IMR-90 (cell line): ENCODE measurements at regions not wholly inside any gene's neighbourhood (a gene's known extent, or its start where the extent isn't known, plus 50 kb on each side); places are given as distances from the start of the nearest gene placed in this dataset.

Experiments
- ATAC-seq: fragments of 200-7000 bp; cut with Tn5 transposase; 2 replicates; pipeline ENCODE4 v1.9.1; 2020; ENCODE audit warnings: low read depth, mild to moderate bottlenecking, moderate library complexity
- BruUV-seq: library from RNA; stranded (reverse); fragments of 400-500 nt; replicated peaks from 2 replicates; lab custom pipeline; 2021; lab: Mats Ljungman, UMichigan
- CTCF ChIA-PET: fragments of 300-600 bp; formaldehyde crosslinking; extraction: SDS; loops from one replicate; lab custom pipeline; 2021; ENCODE audit warnings: antibody characterized with exemption; lab: Yijun Ruan, JAX
- POLR2A ChIA-PET: fragments of 300-600 bp; sonication (Branson Sonifier 250); formaldehyde crosslinking; loops from one replicate; lab custom pipeline; 2022; ENCODE audit warnings: antibody characterized with exemption; ENCODE audit not compliant: unreplicated experiment; lab: Charles Lee
- DNase-seq: peaks from one replicate; pipeline ENCODE4 v3.0.0; 2013
- H2AFZ ChIP-seq: replicated peaks from 2 replicates; pipeline ENCODE3; 2013; ENCODE audit warnings: low read length, mild to moderate bottlenecking; ENCODE audit not compliant: poor library complexity
- H2AK5ac ChIP-seq: 2 replicates; pipeline ENCODE4 v1.6.1; 2013; ENCODE audit warnings: low read depth, low read length, inconsistent platforms
- H2AK9ac ChIP-seq: replicated peaks from 2 replicates; pipeline ENCODE3; 2013; ENCODE audit warnings: mild to moderate bottlenecking, low read depth, low read length, moderate library complexity; ENCODE audit not compliant: poor library complexity
- H2BK120ac ChIP-seq: 2 replicates; pipeline ENCODE4 v1.6.1; 2013; ENCODE audit warnings: low read depth, low read length, inconsistent platforms
- H2BK15ac ChIP-seq: 3 replicates; pipeline ENCODE4 v1.6.1; 2013; ENCODE audit warnings: low read depth, low read length, inconsistent platforms
- H2BK20ac ChIP-seq: 2 replicates; pipeline ENCODE4 v1.6.1; 2013; ENCODE audit warnings: low read depth, mild to moderate bottlenecking, inconsistent platforms, low read length, moderate library complexity
- H2BK5ac ChIP-seq: 2 replicates; pipeline ENCODE4 v1.6.1; 2013; ENCODE audit warnings: mild to moderate bottlenecking, low read depth, low read length, inconsistent platforms; ENCODE audit not compliant: poor library complexity, severe bottlenecking
- H3K14ac ChIP-seq: replicated peaks from 2 replicates; pipeline ENCODE4 v1.6.1; 2013; ENCODE audit warnings: low read depth, low read length, inconsistent platforms
- H3K18ac ChIP-seq: 2 replicates; pipeline ENCODE4 v1.6.1; 2013; ENCODE audit warnings: low read depth, low read length, control low read depth
- H3K23ac ChIP-seq: 2 replicates; pipeline ENCODE4 v1.6.1; 2013; ENCODE audit warnings: low read depth, low read length, inconsistent platforms
- H3K27ac ChIP-seq: 2 replicates; pipeline ENCODE4 v1.5.1; 2013; ENCODE audit warnings: mild to moderate bottlenecking, control low read depth, low read length; ENCODE audit not compliant: insufficient read depth
- H3K27me3 ChIP-seq: 2 replicates; pipeline ENCODE4 v1.6.1; 2013; ENCODE audit warnings: low read length; ENCODE audit not compliant: control insufficient read depth, insufficient read depth
- H3K36me3 ChIP-seq: 2 replicates; pipeline ENCODE4 v1.6.1; 2013; ENCODE audit warnings: low read length, mixed read lengths; ENCODE audit not compliant: control insufficient read depth, insufficient read depth
- H3K4ac ChIP-seq: 2 replicates; pipeline ENCODE4 v1.6.1; 2013; ENCODE audit warnings: low read depth, low read length, inconsistent platforms
- H3K4me1 ChIP-seq: 2 replicates; pipeline ENCODE4 v1.6.1; 2013; ENCODE audit warnings: low read length, mixed read lengths; ENCODE audit not compliant: control insufficient read depth, insufficient read depth
- H3K4me2 ChIP-seq: 2 replicates; pipeline ENCODE4 v1.6.1; 2013; ENCODE audit warnings: low read depth, mild to moderate bottlenecking, control low read depth, low read length, moderate library complexity
- H3K4me3 ChIP-seq: 2 replicates; pipeline ENCODE4 v1.5.1; 2013; ENCODE audit warnings: low read depth, mild to moderate bottlenecking, control low read depth, low read length, moderate library complexity; ENCODE audit not compliant: insufficient read depth
- H3K56ac ChIP-seq: 2 replicates; pipeline ENCODE4 v1.6.1; 2013; ENCODE audit warnings: low read length, inconsistent platforms; ENCODE audit not compliant: insufficient read depth; ENCODE audit errors: extremely low read depth
- H3K79me1 ChIP-seq, 2 experiments: 2 replicates each; pipeline ENCODE4 v1.6.1; 2013; ENCODE audit warnings: low read length in 2 of 2, inconsistent platforms in 1 of 2, low read depth in 1 of 2
- H3K9ac ChIP-seq: 2 replicates; pipeline ENCODE4 v1.6.1; 2013; ENCODE audit warnings: low read depth, low read length, control low read depth
- H3K9me1 ChIP-seq: 2 replicates; pipeline ENCODE4 v1.6.1; 2013; ENCODE audit warnings: low read length, inconsistent platforms; ENCODE audit not compliant: insufficient read depth
- H3K9me3 ChIP-seq: 2 replicates; pipeline ENCODE4 v1.6.1; 2013; ENCODE audit warnings: low read length; ENCODE audit not compliant: control insufficient read depth, insufficient read depth
- H4K20me1 ChIP-seq: 2 replicates; pipeline ENCODE4 v1.6.1; 2013; ENCODE audit warnings: low read length, inconsistent platforms; ENCODE audit not compliant: insufficient read depth
- H4K5ac ChIP-seq: 2 replicates; pipeline ENCODE4 v1.6.1; 2013; ENCODE audit warnings: mild to moderate bottlenecking, low read depth, low read length, control low read depth
- H4K8ac ChIP-seq, 2 experiments: 2 replicates each; pipeline ENCODE4 v1.6.1; 2013; ENCODE audit warnings: low read depth in 2 of 2, low read length in 2 of 2, control low read depth in 1 of 2, inconsistent platforms in 1 of 2
- H4K91ac ChIP-seq: 2 replicates; pipeline ENCODE4 v1.6.1; 2013; ENCODE audit warnings: low read depth, low read length, inconsistent platforms; ENCODE audit not compliant: insufficient read depth
- MAZ ChIP-seq: IDR thresholded peaks from 2 replicates; pipeline ENCODE4 v1.6.1; 2012; ENCODE audit warnings: low read depth, mild to moderate bottlenecking, low read length, improper control_type of control experiment, moderate library complexity, borderline replicate concordance
- WGBS, 2 experiments: methylation state at CpG; one replicate each; pipeline versions ENCODE4 v1.1.5 to v1.1.7; 2013; ENCODE audit warnings: missing lambda C conversion rate in 2 of 2; ENCODE audit not compliant: insufficient read length in 1 of 2; ENCODE audit errors: extremely low coverage in 2 of 2; 5-methylcytosine and 5-hydroxymethylcytosine counted together
- dilution Hi-C: fragments of 300-500 bp; cut with HindIII; formaldehyde crosslinking; loops from one replicate; pipeline ENCODE4 v1.14.3; 2018; ENCODE audit warnings: low sequenced_read_pairs; ENCODE audit not compliant: unreplicated experiment
- in situ Hi-C: fragments of 300-500 bp; cut with MboI; formaldehyde crosslinking; loops from 3 replicates; pipeline ENCODE4 v1.14.3; 2019; ENCODE audit warnings: low sequenced_read_pairs, inconsistent platforms, mixed read lengths
- intact Hi-C: fragments of 100-400 bp; cut with micrococcal nuclease; formaldehyde crosslinking; loops from 2 replicates; pipeline ENCODE4 v1.10.0; 2022

GRCh38 chr11:25691959-25692358 is 640.0 kb upstream of the ANO3 start:
- H3K9ac ChIP-seq, result no peak overlapping the region
- ATAC-seq, result no peak
- TF ChIP-seq MAZ, result no peak
- in situ Hi-C loops (no loop called here), dilution Hi-C loops (no loop called here), intact Hi-C loops (no loop called here)
- H2AK5ac ChIP-seq, result no peak overlapping the region
- no peak overlapping the region for H3K18ac ChIP-seq
- no peak overlapping the region for H2BK20ac ChIP-seq
- H2BK15ac ChIP-seq, result no peak overlapping the region
- H3K56ac ChIP-seq, result no peak overlapping the region
- H4K20me1 ChIP-seq, result no peaks in the 10 kb centered on the region
- no peak overlapping the region for H3K23ac ChIP-seq
- H3K79me1 ChIP-seq, result no peaks in the 10 kb centered on the region
- H2BK120ac ChIP-seq, result no peak overlapping the region
- H2BK5ac ChIP-seq, result no peak overlapping the region
- BruUV-seq, result no TSS peak
- H3K4me2 ChIP-seq, result no peak overlapping the region
- H4K8ac ChIP-seq, result no peak overlapping the region
- ChIA-PET POLR2A (no interaction called here), CTCF (no interaction called here)
- H3K27me3 ChIP-seq, result no peaks in the 10 kb centered on the region
- no peak overlapping the region for H4K91ac ChIP-seq
- no peaks in the 10 kb centered on the region for H3K36me3 ChIP-seq
- no peak overlapping the region for H3K4me3 ChIP-seq
- H3K9me1 ChIP-seq, result no peaks in the 10 kb centered on the region
- no peak for DNase-seq
- H4K5ac ChIP-seq, result no peak overlapping the region
- H3K27ac ChIP-seq, result no peak overlapping the region
- H3K9me3 ChIP-seq, result peaks cover 3% of the 10 kb centered on the region; the same call in 1 of the 2 replicates
- H3K4me1 ChIP-seq, result no peaks in the 10 kb centered on the region
- no CpG with 5 or more reads among the region's 8 CpGs for WGBS, 2 experiments
- no peak overlapping the region for H2AK9ac ChIP-seq
- H3K4ac ChIP-seq, result no peak overlapping the region
- no peak overlapping the region for H3K14ac ChIP-seq
- no peak overlapping the region for H2AFZ ChIP-seq
